KG1 (cell line): ENCODE measurements at regions not wholly inside any gene's neighbourhood (a gene's known extent, or its start where the extent isn't known, plus 50 kb on each side); places are given as distances from the start of the nearest gene placed in this dataset.
"Not testable (repeated sequence)": the region's sequence is repeated elsewhere in the genome, so short reads cannot be mapped to it uniquely, and the experiment has no call there.

ENCODE experiments used
- DNase-seq: peaks from one replicate; lab custom pipeline; 2025; lab: John Stamatoyannopoulos, UW

DNA sequence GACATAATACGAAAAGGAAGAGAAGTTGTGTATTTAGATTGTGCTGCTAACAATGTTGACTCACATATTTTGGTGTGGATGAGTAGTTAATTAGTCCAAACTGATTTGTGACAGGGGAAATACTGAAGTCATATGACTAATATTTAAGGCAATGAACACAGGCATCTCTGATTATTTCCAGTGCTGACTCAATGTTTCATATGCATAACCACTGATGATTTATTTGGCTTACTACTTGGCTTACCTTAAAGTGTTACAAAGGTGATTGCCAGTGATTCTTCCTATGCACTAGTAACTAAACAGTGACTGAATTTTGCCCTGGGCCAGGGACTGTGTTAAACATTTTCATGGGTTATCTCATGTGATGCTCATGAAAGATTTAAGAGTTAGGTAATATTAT is 722.6 kb downstream of the METTL4 start:
- no peak for DNase-seq

DNA sequence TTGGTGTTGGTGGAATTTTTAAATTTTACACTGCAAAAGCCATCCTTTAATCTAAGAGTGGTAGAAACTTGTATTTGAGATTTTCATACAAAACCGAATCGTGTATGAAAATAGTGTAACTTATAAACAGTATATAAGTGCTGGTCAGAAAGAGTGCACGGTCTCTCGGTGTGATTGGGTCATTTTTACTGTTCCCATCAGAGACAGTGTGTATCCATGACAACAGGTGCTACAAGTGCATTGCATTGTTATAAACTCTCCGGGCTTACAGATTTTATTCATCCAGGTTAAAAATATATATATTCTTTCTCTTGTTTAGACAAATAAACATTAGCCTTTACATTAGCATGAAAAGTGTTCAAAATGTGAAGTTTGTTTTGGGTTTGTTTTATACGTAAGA is 721.9 kb downstream of the METTL4 start:
- no peak for DNase-seq

DNA sequence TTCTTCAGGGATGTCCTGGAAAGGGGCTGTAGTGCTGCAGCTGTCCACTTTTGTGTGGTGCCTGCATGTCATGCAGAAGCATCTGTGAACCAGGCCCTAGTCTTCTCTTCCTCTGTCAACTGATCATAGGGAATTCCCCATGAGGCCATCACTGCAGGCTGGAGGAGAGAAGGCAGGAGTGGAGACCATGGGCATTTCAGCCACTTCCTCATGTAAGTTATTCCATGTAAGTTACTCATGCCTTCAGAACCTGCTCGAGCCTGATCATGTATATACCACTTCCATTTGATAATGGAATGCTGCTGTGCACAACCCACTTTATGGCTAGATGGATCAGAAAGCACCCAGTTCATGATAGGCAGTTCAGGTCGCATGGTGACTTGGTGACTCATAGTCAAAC is 714.0 kb downstream of the METTL4 start:
- not testable (repeated sequence) for DNase-seq

DNA sequence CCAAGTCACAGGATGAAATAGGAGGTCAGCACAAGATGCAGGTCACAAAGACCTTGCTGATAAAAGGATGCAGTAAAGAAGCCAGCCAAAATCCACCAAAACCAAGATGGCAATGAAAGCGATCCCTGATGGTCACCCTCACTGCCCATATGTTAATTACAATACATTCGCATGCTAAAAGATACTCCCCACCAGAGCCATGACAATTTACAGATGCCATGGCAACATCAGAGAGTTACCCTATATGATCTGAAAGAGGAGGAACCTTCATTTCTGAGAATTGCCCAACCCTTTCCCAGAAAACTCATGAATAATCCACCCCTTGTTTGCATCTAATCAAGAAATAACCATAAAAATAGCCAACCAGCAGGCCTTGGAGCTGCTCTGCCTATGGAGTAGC is 709.8 kb downstream of the METTL4 start:
- DNase-seq = no peak

DNA sequence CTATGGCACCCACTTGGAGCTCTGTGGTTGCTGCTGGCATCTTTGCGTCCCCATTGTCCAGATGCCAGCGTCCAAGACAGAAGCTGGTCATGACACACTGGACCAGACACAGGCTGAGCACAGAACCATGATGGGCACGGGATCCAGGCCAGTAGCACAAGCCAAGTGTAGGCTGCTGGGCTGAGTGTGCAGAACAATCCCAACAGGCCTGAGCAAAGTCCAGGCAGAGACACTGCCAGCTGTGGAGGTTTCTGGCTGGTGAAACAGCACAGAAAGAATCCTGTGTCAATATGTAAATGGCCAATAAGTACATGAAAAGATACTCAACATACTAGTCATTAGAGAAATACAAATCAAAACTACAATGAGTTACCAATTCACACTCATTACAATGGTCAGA is 705.4 kb downstream of the METTL4 start:
- no peak for DNase-seq

DNA sequence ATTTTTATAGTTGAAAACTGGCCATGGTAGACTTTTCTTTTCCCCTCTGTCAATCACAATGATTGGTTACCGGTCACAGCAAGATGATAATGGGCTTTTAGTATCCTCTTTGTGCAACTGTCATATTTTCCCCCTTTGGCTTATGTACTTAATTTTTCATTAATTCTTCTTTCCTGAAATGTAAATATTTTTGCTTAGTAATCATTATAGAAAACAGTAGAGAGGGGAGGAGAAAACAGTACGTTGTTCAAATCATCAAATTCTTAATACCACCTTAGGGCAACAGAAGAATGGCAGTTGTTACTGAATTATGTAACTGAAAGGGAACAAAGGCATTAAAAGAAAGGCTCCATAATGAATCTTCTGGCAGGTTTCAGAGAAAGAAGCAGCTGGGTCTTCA is 699.0 kb downstream of the METTL4 start:
- no peak for DNase-seq

DNA sequence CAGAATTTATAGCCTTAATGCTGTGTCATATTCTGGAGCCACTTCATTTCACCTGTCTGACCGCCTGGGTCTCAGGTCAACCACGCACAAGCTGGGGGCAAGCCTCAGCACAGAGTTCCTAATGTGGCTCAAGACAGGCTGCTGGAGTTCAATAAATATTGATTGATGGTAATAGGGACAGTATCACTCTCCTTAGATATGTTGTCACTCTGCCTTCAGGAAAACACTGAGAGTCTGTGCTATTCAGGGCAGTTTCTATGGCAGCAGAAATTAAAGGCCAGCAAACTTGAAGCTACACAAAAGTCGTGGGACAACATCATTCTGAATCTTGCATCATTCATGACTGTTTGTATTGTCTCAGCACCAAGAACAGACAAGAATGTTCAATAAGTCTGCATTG is 696.1 kb downstream of the METTL4 start:
- no peak for DNase-seq

DNA sequence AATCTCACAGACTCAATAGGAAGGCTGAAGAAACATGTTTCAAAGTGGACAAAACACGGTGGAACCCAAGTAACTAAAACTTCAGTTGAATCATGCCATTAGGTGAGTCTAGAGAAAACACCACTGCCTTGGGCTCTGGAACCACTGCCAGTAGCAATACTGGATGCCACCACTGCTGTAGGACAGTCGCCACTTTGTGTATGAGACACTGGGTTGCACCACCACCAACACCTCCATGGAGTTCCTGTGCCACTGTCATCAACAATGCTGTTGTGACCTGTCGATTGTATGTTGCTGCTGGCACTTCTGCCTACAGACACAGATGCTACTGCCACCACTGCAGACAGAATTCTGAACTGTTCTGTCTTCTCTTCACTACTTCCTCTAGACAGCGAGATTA is 686.7 kb downstream of the METTL4 start:
- DNase-seq = no peak

DNA sequence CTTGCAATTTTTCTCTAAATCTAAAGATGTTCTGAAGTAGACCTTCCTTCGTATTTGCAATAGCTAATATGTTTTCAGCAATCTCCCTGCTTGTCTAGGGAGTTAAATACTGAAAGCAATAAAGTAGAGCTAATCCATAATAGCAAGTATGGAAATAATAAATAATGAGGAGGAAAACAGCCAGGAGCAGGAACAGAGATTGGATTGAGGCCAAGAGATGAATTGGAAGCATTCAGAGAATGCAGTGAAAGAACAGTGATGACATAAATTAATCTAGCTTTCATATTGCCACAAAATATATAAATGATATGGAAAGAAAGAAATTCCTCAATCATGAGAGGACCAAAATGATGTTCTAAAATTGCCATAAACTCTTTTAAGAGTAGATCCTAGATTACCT is 679.7 kb downstream of the METTL4 start:
- no peak for DNase-seq

DNA sequence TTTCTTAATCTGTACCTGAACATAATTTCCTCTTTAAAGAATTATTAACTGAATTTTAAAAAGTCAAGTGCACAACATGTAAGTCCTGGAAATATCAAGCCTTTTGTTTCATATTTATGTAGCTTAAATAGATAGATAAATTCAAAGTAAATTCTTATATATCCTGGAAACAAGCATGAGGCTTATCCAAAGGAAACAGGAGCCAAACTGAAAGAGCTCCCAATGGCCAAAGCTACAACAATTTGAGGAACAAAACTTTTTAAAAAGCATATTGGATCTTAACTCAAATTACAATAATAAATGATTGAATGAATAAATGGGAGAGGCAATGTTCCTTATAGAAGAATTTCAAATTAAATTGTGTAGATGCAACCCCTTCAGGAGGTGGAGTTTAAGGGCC is 679.1 kb downstream of the METTL4 start:
- DNase-seq = no peak

DNA sequence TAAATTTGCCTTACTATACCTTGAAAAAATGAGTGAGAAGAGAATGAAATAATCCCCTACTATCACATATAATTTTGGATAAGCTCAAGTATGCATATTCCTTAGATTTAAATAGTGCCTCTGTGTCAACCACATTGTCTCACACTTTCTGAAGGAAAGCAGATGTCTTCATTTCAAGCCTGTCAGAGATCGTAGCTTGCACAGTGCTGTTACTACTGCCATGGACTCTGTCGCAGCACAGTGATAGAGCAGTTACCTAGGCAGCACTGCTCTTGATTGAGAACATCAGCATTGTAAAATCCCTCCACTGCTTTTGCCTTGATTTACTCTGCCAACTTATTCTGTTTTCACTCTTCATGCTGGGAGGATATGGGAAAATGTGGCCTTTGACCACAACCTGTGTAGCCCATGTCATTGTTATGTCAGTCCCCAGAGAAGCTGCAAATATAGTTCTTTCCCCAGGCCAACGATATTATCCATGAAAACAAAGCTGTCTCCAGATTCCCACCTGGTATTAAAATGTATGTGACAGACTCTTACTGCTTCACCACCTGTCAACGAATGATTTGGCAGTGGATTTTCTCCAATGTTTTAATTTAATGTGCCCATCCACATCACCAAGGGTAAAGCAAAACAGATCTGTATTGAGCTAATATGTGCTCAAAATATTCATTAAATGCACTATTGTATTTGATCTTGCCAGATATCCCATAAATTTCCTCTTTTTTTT is 675.7 kb downstream of the METTL4 start:
- DNase-seq = no peak

DNA sequence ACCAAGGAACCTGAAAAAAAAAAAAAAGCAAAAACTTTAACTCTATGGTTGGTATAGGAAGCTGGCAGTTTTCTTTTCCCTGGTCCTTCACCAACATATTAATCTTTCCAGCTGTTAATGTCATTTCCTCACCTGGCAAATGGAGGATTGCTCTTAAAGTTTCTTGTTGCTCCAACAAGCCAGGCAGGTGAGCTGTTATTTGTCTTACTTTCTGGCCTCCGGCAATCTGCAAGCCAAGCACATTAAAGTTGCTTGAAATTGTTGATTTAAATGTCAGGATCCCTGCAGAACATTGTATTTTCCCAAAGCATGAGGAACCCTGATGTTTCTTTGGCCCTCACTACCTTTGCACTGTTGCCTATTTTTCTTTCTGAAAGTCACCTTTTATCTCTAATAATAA is 664.9 kb downstream of the METTL4 start:
- no peak for DNase-seq

DNA sequence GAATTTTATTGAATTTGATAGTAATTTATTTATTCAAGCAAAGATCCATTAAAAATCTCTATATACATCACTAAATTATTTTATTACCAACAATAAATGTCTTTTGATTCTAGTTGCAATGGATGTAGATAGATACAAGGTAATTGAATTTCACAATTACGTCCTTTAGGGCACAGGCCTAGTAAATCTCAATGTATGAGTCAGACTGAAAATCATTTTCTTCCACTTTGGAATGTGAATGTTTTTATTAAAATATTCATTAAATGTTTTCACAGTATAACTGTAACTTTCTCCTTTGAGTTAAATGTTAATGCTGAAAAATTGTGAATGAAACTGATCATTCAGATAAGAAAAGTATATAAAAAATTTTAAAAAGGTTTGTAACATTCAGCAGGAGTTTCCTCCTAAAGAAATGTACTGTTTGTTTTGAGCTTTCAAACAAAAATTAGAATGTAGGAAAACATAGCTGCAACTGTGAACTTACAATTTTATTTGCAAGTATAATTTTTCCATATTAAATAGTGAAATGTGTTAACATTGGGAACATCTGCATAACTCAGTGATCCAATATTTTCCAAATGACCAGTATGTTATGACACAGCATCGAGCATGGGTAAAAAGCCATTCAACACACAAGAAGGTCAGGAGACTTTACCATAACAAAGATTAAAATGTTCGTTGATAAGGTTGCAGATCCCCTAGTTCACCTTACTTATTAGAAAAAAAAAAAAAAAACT is 663.7 kb downstream of the METTL4 start:
- DNase-seq = no peak

DNA sequence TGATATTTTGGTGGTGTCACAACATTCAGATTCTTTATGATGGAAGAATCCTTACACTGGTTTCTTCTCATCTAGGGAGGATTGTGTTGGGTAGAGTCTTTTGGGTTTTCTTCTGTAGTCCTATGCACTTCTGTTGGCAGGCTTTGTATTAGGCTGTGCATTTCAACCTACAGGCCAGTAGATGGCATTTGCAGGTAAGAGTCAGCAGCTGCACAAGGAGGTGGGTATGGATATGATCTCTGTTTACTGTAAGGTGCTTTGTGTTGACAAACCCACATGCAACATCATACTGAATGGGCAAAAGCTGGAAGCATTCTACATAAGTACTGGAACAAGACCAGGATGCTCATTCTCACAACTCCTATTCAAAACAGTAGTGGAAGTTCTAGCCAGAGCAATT is 656.8 kb downstream of the METTL4 start:
- no peak for DNase-seq

DNA sequence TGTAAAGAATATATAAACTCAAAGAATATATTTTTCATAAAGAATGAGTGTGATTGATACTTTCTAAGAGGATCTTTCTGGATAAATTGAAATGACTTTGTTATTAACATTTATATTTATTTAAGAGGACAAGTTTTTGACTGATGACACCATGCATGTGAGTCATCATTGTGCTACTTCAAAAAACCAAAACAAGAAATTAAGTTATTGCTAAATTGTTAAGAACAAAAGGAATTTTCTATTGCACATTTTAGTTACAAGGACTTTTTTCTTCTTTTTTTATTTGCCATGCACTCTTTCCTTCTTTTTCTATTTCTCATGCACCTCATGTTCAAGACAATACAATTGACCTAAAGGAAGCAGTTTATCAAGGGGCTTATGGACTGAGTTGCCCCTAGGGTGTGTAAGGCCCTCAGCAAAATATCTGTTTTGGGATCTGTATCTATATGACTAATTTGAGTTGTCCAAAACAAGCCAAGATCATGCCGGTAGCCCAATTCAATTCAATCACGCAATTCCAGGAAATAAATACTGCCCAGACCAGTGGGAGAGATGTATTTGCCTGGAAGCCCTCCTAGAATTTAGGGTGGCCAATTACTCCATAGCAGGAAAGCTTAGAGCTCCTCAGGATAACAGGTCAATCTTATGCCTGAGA is 654.3 kb downstream of the METTL4 start:
- DNase-seq = no peak

DNA sequence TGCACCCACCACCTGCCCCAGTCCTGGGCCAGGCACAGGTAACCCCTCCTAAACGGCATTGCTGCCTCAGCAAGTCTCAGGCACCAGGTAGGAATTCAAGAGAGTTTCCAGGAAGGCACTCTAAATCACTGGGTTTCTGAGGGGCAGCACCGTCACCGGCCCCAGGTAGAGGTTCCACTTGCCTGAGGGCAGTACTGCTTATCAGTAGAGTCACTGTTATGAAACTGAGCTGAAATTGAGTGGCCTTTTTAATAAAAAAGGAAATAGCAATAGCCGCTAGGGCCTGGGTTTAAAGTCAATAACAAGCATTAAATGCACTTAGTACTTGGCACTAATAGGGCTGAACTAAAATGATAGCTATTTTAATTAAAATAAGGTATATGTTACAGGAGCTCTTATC is 653.7 kb downstream of the METTL4 start:
- DNase-seq = no peak

DNA sequence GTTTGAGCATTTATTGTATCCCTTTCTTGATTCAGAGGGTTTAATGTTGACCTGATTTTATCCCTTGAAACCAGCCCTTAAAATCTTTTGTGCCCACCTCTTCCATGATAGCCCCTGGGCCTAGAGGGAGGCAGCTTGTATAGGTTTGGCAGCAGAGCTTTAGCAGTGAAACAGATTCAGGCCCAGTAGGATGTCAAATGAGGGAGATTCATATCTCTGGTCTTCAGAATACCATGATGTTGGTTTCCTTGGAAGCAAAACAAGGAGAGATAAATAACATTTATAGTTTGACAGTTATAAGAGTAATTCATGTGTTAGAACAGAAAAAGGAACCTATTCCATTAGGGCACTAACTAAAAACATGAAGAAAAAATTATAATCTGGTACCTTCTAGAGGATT is 649.2 kb downstream of the METTL4 start:
- no peak for DNase-seq

DNA sequence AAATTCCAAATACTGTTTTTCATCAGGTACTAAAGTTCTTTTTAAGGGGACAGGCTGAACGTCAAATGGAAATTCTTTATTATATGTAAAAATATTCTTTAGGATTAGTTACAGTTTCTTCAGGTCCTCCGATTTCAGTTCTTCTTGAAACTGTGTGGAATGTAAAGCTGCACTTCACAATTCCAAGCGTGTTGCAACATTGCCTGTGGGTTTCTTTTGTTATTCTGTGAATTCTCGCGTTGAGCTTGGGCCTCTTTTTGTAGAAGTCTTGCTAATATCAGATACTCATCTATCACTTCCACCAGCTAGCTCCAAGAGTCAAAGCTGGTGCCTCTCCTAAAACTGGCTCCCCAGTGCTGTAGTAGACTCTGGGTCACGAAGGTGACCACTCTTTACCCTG is 642.6 kb downstream of the METTL4 start:
- DNase-seq = no peak

DNA sequence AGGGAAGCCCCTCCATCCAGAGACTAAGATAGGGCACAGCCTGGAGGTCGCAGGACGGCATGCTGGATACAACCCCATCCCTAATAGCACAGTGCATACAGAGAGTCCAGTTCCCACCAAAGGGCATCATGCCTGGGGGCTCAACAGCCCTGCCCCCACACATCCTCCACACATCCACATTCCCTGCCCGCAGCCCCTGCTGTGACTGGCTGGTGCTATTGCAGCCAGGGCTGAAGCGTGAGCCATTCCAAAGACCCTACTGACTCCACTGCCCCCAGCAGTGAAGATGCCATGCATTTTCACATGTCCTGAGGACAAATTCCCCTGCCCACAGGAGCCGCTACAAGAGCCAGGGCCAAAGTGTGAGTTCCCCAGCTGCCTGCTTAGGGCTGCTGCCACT is 641.6 kb downstream of the METTL4 start:
- no peak for DNase-seq

DNA sequence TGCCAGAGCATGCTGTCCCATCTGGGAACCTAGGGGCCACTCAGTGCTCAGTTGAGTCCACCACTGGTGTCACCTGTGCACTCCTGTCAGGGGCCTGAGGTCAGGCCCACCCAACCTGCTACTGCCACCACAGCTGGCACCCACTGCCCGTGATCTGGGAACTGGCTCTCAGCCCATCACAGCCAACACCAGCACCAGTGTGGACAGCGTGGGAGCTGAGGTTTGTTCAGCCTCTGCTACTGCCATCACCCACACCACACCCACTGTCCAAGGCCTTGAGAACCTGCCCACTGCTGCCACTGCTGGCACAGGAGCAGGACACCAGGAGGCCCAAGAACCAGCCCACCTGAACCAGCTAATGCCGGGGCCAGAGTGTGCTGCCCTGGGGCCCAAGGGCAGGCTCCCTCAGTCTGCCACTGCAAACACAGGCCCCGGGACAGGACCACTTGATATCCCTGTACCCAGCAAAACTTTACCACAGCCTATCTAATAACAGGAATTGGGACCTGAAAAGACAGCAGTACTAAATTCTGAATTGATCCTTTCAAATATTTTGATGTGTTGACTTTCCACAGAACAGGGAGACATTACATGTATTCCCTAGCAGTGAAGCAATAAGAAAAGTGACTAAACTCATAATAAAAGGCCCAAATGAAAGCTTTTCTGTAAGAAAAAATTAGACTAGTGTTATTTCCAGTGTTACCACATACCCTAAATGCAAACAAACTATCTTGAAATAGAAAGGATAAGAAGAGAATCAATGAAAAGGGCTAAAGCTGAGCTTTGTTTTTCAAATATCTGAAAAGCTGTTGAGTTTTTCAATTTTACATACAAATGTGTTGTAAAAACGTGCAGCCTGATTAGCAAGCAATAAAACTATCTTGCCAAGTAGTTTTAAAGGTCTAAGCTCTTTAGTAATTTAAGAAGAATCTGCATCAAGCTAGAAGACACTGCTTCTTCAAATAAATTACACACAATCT is 640.7 kb downstream of the METTL4 start:
- DNase-seq = no peak

DNA sequence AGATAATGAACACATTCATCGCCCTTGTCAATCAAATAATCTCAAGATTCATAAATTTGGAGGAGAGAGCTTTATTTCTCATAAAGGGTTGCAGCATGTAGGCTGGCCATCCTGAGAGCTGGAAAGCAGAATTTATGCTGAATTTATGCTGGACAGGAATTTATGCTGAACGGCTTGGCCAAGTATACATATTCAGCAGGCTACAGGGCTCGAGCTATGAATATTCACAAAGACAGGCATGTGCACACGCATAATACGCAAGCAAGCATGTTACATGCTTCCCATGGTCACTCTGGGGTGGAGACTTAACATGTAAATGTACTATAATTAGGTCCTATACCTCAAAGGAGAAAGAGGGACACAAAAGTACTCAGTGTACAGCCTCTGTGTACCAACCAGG is 618.8 kb downstream of the METTL4 start:
- DNase-seq = no peak
